NT2/D1 (cell line): ENCODE measurements at regions not wholly inside any gene's neighbourhood (a gene's known extent, or its start where the extent isn't known, plus 50 kb on each side); places are given as distances from the start of the nearest gene placed in this dataset.

Source experiments
- SUZ12 ChIP-seq: IDR thresholded peaks from 2 replicates; pipeline ENCODE4 v1.6.1; 2011; ENCODE audit not compliant: insufficient read length, insufficient read depth; ENCODE audit errors: extremely low read depth
- YY1 ChIP-seq: IDR thresholded peaks from 2 replicates; pipeline ENCODE4 v1.6.1; 2011; ENCODE audit not compliant: insufficient read length, insufficient read depth
- ZNF274 ChIP-seq: IDR thresholded peaks from 2 replicates; pipeline ENCODE4 v1.6.1; 2011; ENCODE audit warnings: mild to moderate bottlenecking, low read depth, low read length

DNA sequence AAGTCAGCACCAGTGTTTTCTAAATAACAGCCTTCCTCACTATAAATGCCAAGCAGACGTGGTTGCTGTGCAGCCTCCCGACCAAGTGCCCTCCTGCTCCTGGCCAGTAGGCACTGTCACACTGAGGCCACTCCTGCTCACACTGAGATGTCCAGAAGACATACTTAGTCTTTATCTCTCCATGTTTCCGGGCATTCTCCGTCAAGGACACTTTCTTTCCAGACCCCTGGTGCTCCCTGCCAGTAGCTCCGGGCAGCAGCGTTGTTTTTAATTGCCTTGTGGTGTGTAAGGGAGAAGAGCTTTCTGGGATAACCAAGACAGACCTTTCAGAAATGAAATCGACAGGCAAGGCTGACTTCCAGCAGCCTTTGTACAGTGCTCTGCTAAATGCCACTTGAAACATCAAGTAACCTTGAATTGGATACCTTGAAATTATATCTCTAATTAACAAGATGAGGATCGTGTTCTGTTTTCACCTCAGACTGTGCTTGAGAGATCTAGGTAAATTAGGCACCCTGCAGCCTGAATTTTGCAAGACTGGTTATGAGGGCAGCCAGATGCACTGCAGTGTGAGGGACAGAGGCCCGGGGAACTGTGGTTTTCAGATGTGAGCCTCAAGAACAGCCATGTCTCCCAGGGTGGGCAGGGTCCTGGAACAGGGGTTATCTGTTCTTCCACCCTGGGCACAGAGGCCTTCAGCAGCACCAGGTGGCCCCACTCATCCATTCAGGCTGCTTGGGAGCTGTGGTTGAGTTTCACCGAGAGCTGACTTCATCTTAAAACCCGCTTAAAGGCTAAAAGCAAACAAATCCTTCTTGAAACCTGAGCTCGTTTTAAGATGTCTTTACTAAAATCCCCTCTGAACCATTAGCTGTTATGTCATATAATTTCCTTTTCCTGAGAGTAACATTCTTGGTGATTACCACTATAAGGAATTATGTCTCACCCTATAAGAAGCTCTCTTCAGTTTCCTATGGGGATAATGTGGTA is 105.5 kb upstream of the IL12A start:
- TF ChIP-seq ZNF274 (no peak), SUZ12 (no peak), YY1 (no peak)
